D721Med (cell line): ENCODE measurements at regions not wholly inside any gene's neighbourhood (a gene's known extent, or its start where the extent isn't known, plus 50 kb on each side); places are given as distances from the start of the nearest gene placed in this dataset.

ENCODE experiments used
- DNase-seq: peaks from one replicate; pipeline ENCODE4 v3.0.0; 2011; ENCODE audit warnings: low spot score; ENCODE audit not compliant: insufficient read length
- FAIRE-seq: peaks from 2 replicates; lab custom pipeline; 2011; peaks lifted over from hg19 to GRCh38; lab: Jason Lieb, UNC
- TF ChIP-seq, protein P1 (sequence below): IDR thresholded peaks from 2 replicates; pipeline ENCODE4 v1.5.1; 2012; ENCODE audit warnings: mild to moderate bottlenecking, control low read depth; ENCODE audit not compliant: insufficient read depth; ENCODE audit errors: missing control alignments

DNA sequence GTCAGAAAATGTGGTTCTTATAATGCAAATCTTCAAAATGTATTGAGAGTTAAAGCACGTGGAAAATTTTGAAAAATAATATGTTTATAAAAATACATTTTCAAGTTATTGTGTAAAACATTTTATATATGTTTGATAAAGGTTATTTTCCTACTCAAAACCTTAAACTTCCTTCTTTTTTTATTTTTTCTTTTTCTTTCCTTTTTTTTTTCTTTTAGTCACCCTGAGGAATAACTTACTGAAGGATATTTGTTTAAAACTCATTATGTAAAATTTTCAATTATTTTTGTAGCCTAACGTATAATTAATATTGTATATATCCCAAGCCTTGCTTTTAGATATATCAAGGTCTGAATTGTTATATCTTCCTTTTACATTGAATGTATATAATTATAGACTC is 346.8 kb upstream of the GYPC start:
- TF ChIP-seq, protein P1, sequence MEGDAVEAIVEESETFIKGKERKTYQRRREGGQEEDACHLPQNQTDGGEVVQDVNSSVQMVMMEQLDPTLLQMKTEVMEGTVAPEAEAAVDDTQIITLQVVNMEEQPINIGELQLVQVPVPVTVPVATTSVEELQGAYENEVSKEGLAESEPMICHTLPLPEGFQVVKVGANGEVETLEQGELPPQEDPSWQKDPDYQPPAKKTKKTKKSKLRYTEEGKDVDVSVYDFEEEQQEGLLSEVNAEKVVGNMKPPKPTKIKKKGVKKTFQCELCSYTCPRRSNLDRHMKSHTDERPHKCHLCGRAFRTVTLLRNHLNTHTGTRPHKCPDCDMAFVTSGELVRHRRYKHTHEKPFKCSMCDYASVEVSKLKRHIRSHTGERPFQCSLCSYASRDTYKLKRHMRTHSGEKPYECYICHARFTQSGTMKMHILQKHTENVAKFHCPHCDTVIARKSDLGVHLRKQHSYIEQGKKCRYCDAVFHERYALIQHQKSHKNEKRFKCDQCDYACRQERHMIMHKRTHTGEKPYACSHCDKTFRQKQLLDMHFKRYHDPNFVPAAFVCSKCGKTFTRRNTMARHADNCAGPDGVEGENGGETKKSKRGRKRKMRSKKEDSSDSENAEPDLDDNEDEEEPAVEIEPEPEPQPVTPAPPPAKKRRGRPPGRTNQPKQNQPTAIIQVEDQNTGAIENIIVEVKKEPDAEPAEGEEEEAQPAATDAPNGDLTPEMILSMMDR = no peak
- FAIRE-seq (no peak), DNase-seq (no peak)

- TF ChIP-seq, protein P1 = no peak
- DNase-seq = no peak
- no peak for FAIRE-seq
These were observed 343.4 kb upstream of the GYPC start for GRCh38 chr2:126312579-126312978.

DNA sequence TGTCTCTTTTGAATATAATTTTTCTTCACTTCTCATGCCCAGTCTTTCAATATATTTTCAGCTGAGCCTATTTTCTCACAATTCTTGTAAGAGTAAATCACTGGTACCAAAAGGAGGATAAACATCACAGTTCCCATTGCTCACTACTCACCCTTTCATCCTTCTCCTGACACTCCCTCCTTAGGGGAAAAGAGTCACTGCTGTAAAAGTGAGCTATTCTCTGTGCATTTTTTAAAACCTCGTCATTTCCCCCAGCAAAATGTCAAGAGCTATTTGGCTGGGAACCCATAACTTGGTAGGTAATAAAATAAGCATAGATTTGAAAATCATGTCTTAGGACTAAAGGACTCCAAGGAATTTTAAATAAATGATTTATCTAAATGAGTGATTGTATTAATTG is 340.1 kb upstream of the GYPC start:
- no peak for DNase-seq
- TF ChIP-seq, protein P1 = no peak
- FAIRE-seq = no peak

DNA sequence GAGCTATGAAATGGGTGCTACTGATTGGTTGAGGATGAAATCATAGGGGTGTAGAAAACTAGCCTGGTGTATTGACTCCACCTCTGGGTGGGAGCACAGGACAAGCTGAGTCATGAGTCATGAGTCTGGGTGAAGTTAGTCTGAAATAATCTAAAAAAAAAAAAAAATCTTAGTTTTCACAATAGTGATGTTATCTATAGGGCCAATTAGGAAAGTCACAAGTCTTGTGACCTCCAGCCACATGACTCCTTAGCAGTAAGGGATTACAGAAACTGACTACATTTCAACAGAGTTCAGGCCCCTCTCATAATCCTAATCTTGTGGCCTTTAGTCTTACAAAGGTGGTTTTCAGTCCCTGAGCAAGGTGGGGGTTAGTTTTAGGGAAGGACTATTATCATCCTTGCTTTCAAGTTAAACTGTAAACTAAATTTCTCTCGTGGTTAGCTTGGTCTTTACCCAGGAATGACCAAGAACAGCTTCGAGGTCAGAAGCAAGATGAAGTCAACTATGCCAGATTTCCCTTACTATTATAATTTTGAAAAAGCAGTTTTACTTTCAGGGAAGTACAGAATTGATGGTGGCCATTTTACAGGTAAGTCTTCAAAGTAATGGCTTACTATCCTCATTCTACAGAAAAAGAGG is 338.0 kb upstream of the GYPC start:
- no peak for DNase-seq
- FAIRE-seq = no peak
- TF ChIP-seq, protein P1 = no peak

- TF ChIP-seq, protein P1 = no peak
- DNase-seq (no peak), FAIRE-seq (no peak)
These were observed 333.6 kb upstream of the GYPC start for GRCh38 chr2:126322342-126322741.

- DNase-seq (no peak), FAIRE-seq (no peak)
- TF ChIP-seq, protein P1 = no peak
These were observed 330.8 kb upstream of the GYPC start for GRCh38 chr2:126325202-126325601.

- DNase-seq (no peak), FAIRE-seq (no peak)
- TF ChIP-seq, protein P1 = no peak
These were observed 326.8 kb upstream of the GYPC start for GRCh38 chr2:126329173-126329572.
